HG03558 (cell line): ENCODE measurements at regions not wholly inside any gene's neighbourhood (a gene's known extent, or its start where the extent isn't known, plus 50 kb on each side); places are given as distances from the start of the nearest gene placed in this dataset.

Source experiments
- ATAC-seq: cut with Tn5 transposase; IDR thresholded peaks from one replicate; pipeline ENCODE4 v1.9.1; 2021; ENCODE audit warnings: moderate number of reproducible peaks; ENCODE audit not compliant: unreplicated experiment; ENCODE audit errors: extremely low read depth

DNA sequence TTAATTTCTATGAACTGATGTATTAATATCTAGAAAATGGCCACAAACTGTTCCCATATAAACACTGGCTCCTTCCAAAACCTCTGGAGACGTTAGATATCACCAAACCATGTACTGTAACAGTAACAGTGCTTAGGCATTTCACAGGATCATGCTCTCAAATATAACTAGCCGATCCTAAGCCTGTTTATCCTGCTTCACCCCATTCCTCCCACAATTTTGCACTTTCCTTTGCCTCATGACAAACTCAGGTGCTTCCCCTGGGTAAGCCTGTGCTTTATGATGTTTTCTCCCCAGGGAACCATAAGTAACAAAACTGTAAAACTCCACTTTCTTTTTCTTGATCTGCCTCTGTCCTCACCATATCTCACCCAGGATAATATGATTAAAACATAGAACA, 452.3 kb downstream of the PLA2G4A start:
- ATAC-seq: no peak

GRCh38 chr1:187283984-187284383, 455.2 kb downstream of the PLA2G4A start:
- ATAC-seq: no peak

DNA sequence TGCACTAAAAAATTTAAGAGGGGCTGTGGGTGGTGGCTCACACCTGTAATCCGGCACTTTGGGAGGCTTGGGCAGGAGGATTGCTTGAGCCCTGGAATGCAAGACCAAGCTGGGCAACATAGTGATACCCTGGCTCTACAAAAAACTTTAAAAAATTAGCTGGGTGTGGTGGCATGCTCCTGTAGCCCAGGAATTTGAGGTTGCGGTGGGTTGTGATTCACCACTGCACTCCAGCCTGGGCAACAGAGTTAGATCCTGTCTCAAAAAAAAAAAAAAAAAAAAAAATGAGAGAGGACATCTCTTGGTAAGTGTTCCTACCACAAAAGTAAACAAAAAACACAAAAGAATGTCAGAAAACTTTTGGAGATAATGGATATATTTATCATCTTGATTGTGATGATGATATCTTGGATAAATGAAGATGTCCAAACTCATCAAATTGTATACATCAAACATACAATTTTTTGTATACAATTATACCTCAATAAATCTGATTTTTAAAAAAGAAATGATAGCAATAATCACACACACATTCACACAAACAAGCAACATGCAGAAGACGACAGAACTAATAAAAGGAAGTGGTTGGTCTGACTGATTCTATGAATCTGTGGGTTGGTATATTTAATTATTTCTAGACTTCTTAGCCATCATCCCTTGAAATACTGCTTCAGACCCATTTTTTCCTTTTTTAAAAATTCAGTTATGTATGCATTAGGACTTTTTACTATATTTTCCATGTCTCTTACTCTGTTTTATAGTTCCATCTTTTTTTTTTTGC, 465.9 kb downstream of the PLA2G4A start:
- ATAC-seq: no peak

- ATAC-seq: no peak
Observed at GRCh38 chr1:187300081-187300480, 471.3 kb downstream of the PLA2G4A start.

DNA sequence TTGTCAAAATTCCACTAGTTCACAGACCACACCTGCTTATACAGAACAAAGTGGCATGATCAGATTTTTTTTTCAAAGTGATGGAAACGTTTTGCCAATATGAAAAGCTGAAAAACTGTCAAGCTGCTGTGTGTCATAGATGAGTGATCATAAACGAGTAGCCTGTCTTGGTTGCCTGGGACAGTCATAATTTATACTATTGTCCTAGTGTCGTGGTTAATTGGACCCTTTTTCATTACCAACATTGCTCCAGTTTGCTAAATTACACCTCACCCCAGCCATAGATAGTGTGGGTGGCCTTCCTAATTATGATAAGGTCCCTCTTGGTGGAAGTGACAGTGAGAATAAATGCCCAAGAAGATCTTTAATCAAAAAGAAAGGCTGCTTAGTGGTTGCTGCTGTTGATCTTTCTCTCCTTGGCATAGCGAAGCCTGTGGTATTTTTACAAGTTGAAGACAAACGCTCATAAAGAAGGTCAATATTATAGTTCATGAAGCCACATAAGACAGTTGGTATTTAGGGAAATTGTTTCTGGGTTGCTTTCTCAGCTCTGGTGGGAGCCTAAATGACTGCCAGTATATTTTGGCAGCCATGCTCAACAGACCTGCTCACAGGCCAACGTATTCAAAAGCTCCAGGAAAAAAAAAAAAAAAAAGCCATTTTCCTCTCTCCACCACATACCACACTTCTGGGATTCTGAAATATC, 478.1 kb downstream of the PLA2G4A start:
- no peak for ATAC-seq

- ATAC-seq: no peak
Observed at GRCh38 chr1:187310038-187310631, 481.4 kb downstream of the PLA2G4A start.

DNA sequence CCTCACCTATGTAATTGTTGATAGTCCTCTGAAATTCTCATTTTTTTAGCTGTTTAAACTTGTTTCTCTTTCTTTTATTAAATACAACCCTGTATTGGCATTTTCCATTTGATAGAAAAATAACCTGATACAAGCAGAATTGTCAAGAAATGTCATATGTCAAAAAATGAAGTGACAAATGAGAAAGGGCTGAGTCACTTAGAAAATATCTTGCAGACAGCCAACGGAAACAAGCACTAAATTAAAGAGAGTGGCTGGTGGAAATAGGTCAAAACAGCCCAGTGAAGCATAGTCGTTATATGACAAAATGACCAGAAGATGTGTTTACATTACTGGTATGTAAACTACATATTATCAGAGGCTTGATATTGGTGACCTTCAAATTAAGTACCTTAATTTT, 484.4 kb downstream of the PLA2G4A start:
- no peak for ATAC-seq

DNA sequence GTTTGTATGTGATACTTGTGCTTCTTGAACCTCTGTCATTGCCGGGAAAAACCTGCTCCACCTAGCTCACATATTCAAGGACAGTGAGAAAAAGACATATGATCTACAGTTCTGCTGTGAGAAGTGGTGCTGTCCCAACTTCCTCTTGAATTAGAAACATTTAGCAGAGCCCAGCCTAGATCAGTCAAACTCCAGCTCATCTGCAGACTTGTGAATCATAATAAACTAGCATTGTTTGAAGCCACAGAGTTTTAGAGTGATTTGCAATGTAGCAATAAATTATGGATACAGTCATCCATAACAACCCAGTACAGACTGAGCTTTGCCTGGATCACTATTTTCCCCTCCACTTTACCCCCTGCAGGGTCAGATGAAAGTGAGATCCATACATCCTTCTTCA, 497.8 kb downstream of the PLA2G4A start:
- no peak for ATAC-seq

- no peak for ATAC-seq
Observed at GRCh38 chr1:187336441-187337168, 507.9 kb downstream of the PLA2G4A start.

DNA sequence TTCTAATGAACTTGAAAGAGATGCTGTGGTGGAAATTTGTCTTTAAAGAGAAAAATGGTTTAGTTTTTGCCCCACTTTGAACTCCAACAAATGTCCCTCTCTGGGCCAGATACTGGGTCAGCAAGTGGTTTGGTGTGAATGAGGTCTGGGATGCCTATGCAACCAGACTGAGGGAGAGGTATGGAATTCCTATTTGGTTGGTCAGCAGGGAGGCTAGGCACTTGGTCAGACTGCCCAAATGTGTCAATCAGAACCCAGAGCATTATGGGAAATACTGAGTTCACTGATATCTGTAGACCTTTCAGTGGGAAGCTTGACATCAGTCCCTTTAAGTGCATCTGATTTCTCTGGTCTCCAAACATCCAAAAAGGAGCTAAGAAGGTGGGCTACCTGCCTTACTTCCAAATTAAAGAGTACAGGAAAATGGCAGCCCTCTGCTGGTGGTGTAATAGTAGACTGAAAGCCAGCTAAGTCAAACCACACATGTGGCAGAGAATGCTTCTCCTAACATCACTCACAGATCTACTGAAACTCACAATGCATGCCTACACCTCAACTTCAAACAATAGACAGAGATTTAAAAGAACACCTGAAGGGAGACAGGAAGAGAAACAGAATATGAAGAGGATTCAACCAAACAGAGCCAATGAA, 510.1 kb downstream of the PLA2G4A start:
- no peak for ATAC-seq

DNA sequence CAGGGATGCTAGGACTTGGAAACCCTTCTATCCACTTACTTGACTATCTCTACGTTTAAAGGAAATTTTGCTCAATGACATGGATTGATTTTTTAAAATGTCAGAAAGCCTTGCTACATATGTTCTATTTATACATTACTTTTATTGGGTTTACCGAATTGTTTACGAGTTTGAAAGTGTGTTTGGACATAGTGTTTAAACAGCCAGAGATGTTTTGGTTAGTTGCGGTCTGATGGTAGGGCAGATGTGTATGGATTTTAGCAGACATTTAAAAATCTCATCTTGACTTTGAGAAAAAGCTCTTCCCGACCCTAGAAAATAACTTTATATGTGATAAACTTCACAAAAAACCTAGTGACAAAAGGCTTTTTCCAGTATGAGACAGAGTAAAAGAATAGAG, 513.7 kb downstream of the PLA2G4A start:
- ATAC-seq: no peak

GRCh38 chr1:187374082-187374481, 545.3 kb downstream of the PLA2G4A start:
- ATAC-seq: no peak

DNA sequence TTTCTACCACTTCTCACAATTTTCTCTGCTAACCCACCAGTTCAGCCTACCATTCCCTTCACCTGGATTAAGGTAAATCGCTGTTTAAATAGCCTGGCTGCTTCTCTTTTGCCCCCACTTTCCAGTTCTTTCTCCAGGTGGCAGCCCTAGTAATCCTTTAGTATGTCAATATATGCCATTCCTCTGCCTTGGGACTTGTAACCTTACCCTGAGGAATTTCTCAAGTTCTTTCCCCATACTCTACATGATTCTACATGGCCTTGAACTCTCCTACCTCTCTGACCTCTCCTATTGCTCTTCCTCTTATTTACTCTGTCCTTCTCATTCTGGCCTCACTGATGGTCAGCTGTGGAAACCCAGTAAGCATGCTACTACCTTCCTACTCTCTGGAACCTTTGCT, 546.0 kb downstream of the PLA2G4A start:
- ATAC-seq: no peak

DNA sequence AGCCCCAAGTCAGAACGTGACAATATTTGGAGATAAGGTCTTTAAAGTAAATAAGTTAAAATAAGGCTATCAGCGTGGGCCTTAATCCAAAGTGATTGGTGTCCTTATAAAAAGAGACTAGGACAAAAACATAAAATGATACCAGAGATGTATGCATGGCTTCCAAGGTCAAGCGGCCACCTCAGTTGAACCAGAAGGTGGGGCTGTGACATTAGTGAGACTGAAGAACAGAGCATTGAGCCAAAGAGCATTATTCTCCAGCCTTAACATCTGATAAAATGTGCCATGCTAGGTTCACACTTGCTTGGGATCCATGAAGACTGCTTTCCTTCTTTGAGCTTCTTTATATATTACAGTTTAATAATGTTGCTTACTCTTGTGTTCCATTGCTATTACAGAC, 554.6 kb downstream of the PLA2G4A start:
- ATAC-seq: no peak

GRCh38 chr1:187384504-187384903, 555.8 kb downstream of the PLA2G4A start:
- ATAC-seq: peak; percentile 63

- no peak for ATAC-seq
Observed at GRCh38 chr1:187390215-187390818, 561.6 kb downstream of the PLA2G4A start.

- no peak for ATAC-seq
Observed at GRCh38 chr1:187396226-187396625, 567.5 kb downstream of the PLA2G4A start.

GRCh38 chr1:187396929-187397796, 568.4 kb downstream of the PLA2G4A start:
- ATAC-seq: no peak
